H1 (cell line): ENCODE measurements at regions not wholly inside any gene's neighbourhood (a gene's known extent, or its start where the extent isn't known, plus 50 kb on each side); places are given as distances from the start of the nearest gene placed in this dataset.

Experiments used
- CTCF ChIA-PET: fragments of 300-600 bp; sonication (Branson Sonifier 250); formaldehyde crosslinking; loops from one replicate; lab custom pipeline; 2021; ENCODE audit not compliant: partially characterized antibody; lab: Charles Lee
- POLR2A ChIA-PET: fragments of 300-600 bp; sonication (Branson Sonifier 250); formaldehyde crosslinking; loops from one replicate; lab custom pipeline; 2021; ENCODE audit warnings: inconsistent platforms; ENCODE audit not compliant: partially characterized antibody; lab: Charles Lee
- DNase-seq, 2 experiments: peaks; one replicate each; pipeline versions ENCODE4 v3.0.0 to v3.0.0-alpha.2; 2010 to 2022; ENCODE audit warnings: low spot score in 2 of 2, low read depth in 1 of 2, mixed read lengths in 1 of 2
- FAIRE-seq: peaks from 2 replicates; lab custom pipeline; 2011; peaks lifted over from hg19 to GRCh38; lab: Jason Lieb, UNC
- H2AFZ ChIP-seq: 2 replicates; pipeline ENCODE4 v1.8.1; 2012; ENCODE audit warnings: low read length, inconsistent platforms
- H2AK5ac ChIP-seq: 2 replicates; pipeline ENCODE4 v1.6.1; 2013; ENCODE audit warnings: low read depth, low read length
- H2BK120ac ChIP-seq: replicated peaks from 2 replicates; pipeline ENCODE3; 2013; ENCODE audit warnings: low read depth, low read length, inconsistent platforms
- H2BK12ac ChIP-seq: 2 replicates; pipeline ENCODE4 v1.6.1; 2013; ENCODE audit warnings: low read depth, low read length
- H2BK15ac ChIP-seq: 2 replicates; pipeline ENCODE4 v1.6.1; 2013; ENCODE audit warnings: low read length
- H2BK20ac ChIP-seq: 2 replicates; pipeline ENCODE4 v1.6.1; 2013; ENCODE audit warnings: low read length
- H2BK5ac ChIP-seq: 2 replicates; pipeline ENCODE4 v1.6.1; 2013; ENCODE audit warnings: low read depth, low read length
- H3K14ac ChIP-seq: 2 replicates; pipeline ENCODE4 v1.6.1; 2013; ENCODE audit warnings: inconsistent platforms; ENCODE audit not compliant: insufficient read length
- H3K18ac ChIP-seq: 2 replicates; pipeline ENCODE4 v1.6.1; 2013; ENCODE audit warnings: low read length; ENCODE audit errors: extremely low read depth
- H3K23ac ChIP-seq: 2 replicates; pipeline ENCODE4 v1.6.1; 2013; ENCODE audit warnings: inconsistent platforms; ENCODE audit not compliant: insufficient read length
- H3K23me2 ChIP-seq: 2 replicates; pipeline ENCODE4 v1.6.1; 2013; ENCODE audit warnings: low read depth, low read length
- H3K27ac ChIP-seq: 2 replicates; pipeline ENCODE4 v1.6.1; 2011; ENCODE audit warnings: low read depth, low read length, inconsistent platforms
- H3K27me3 ChIP-seq, 4 experiments: replicated peaks in 1 of 4; 1 replicate in 1 of 4; 2 replicates in 3 of 4; pipeline versions ENCODE4 v1.6.1 to v1.8.1; 2011 to 2013; ENCODE audit warnings: low read length in 3 of 4, mild to moderate bottlenecking in 3 of 4, inconsistent platforms in 2 of 4, mixed read lengths in 2 of 4, moderate library complexity in 1 of 4; ENCODE audit not compliant: control insufficient read depth in 3 of 4, insufficient read depth in 3 of 4; ENCODE audit errors: extremely low read depth in 1 of 4
- H3K36me3 ChIP-seq, 4 experiments: 2 replicates each; pipeline versions ENCODE4 v1.6.1 to v1.8.1; 2011 to 2013; ENCODE audit warnings: mild to moderate bottlenecking in 4 of 4, low read length in 3 of 4, moderate library complexity in 2 of 4, control low read depth in 1 of 4, inconsistent platforms in 1 of 4; ENCODE audit not compliant: insufficient read depth in 4 of 4, control insufficient read depth in 2 of 4
- H3K4ac ChIP-seq: replicated peaks from 2 replicates; pipeline ENCODE3; 2013; ENCODE audit warnings: low read length, low read depth, mixed read lengths, inconsistent platforms; ENCODE audit not compliant: insufficient read length
- H3K4me1 ChIP-seq, 4 experiments: replicated peaks in 1 of 4; 1 replicate in 1 of 4; 2 replicates in 3 of 4; pipeline versions ENCODE4 v1.6.1 to v1.8.1; 2011 to 2013; ENCODE audit warnings: low read length in 3 of 4, inconsistent platforms in 2 of 4, mixed read lengths in 1 of 4; ENCODE audit not compliant: insufficient read depth in 4 of 4, control insufficient read depth in 3 of 4
- H3K4me2 ChIP-seq, 2 experiments: 2 replicates each; pipeline versions ENCODE4 v1.6.1 to v1.8.1; 2011 to 2013; ENCODE audit warnings: low read depth in 2 of 2, low read length in 2 of 2, control low read depth in 1 of 2, inconsistent platforms in 1 of 2, mild to moderate bottlenecking in 1 of 2; ENCODE audit not compliant: insufficient read depth in 1 of 2
- H3K4me3 ChIP-seq, 4 experiments: fragments of 200-600, 300-600 bp in 1 of 4; sonication (generic), shearing (Covaris generic), sonication (Bioruptor Twin) in 1 of 4; 2 replicates each; pipeline versions ENCODE4 v1.5.1 to v1.8.1; 2011 to 2016; ENCODE audit warnings: low read length in 4 of 4, low read depth in 3 of 4, control low read depth in 2 of 4, inconsistent platforms in 2 of 4, mild to moderate bottlenecking in 2 of 4, mixed read lengths in 1 of 4, moderate library complexity in 1 of 4; ENCODE audit not compliant: insufficient read depth in 2 of 4; ENCODE audit errors: extremely low read depth in 1 of 4
- H3K56ac ChIP-seq: replicated peaks from 2 replicates; pipeline ENCODE3; 2013; ENCODE audit warnings: low read depth, mild to moderate bottlenecking, mixed read lengths, low read length, inconsistent platforms; ENCODE audit not compliant: insufficient read length
- H3K79me1 ChIP-seq: 2 replicates; pipeline ENCODE4 v1.6.1; 2013; ENCODE audit warnings: low read depth, low read length, control low read depth
- H3K79me2 ChIP-seq, 2 experiments: 2 replicates each; pipeline versions ENCODE4 v1.6.1 to v1.8.1; 2012 to 2013; ENCODE audit warnings: low read length in 2 of 2, mild to moderate bottlenecking in 2 of 2, inconsistent platforms in 1 of 2; ENCODE audit not compliant: insufficient read depth in 2 of 2, control insufficient read depth in 1 of 2
- H3K9ac ChIP-seq, 4 experiments: replicated peaks in 1 of 4; 1 replicate in 1 of 4; 2 replicates in 3 of 4; pipeline versions ENCODE4 v1.6.1 to v1.8.1; 2011 to 2013; ENCODE audit warnings: low read depth in 3 of 4, low read length in 3 of 4, control low read depth in 2 of 4, mild to moderate bottlenecking in 2 of 4, moderate library complexity in 2 of 4, inconsistent platforms in 1 of 4; ENCODE audit errors: extremely low read depth in 1 of 4
- H3K9me3 ChIP-seq, 2 experiments: 2 replicates each; pipeline versions ENCODE4 v1.6.1 to v1.8.1; 2012 to 2013; ENCODE audit warnings: mild to moderate bottlenecking in 2 of 2, moderate library complexity in 2 of 2, control low read depth in 1 of 2, inconsistent platforms in 1 of 2, low read depth in 1 of 2, low read length in 1 of 2, mixed read lengths in 1 of 2; ENCODE audit not compliant: insufficient read depth in 2 of 2
- H4K20me1 ChIP-seq, 2 experiments: replicated peaks in 1 of 2; 2 replicates each; pipeline versions ENCODE3 to v1.8.1; 2011 to 2013; ENCODE audit warnings: inconsistent platforms in 2 of 2, low read length in 2 of 2, mild to moderate bottlenecking in 1 of 2; ENCODE audit not compliant: insufficient read depth in 2 of 2, control insufficient read depth in 1 of 2
- H4K5ac ChIP-seq: 2 replicates; pipeline ENCODE4 v1.6.1; 2013; ENCODE audit warnings: low read length, low read depth, mixed read lengths, inconsistent platforms; ENCODE audit not compliant: insufficient read length
- H4K8ac ChIP-seq: 2 replicates; pipeline ENCODE4 v1.8.0; 2013; ENCODE audit warnings: mild to moderate bottlenecking, moderate library complexity, low read length, inconsistent platforms; ENCODE audit not compliant: insufficient read depth; ENCODE audit errors: extremely low read depth
- H4K91ac ChIP-seq: replicated peaks from 2 replicates; pipeline ENCODE3; 2013; ENCODE audit warnings: low read length, mixed read lengths, inconsistent platforms; ENCODE audit not compliant: insufficient read length
- CEBPB ChIP-seq: IDR thresholded peaks from 2 replicates; pipeline ENCODE4 v1.6.1; 2012; ENCODE audit warnings: low read depth, low read length
- EP300 ChIP-seq, 2 experiments: IDR thresholded peaks; 1 replicate in 1 of 2; 2 replicates in 1 of 2; pipeline ENCODE4 v1.6.1; 2011 to 2012; ENCODE audit warnings: low read depth in 2 of 2, low read length in 2 of 2, mild to moderate bottlenecking in 2 of 2, borderline replicate concordance in 1 of 2, inconsistent platforms in 1 of 2, moderate library complexity in 1 of 2
- KDM5A ChIP-seq: fragments of 200-600 bp; IDR thresholded peaks from 2 replicates; pipeline ENCODE4 v1.7.1; 2012; ENCODE audit warnings: mild to moderate bottlenecking, low read length, inconsistent platforms, mixed read lengths
- WGBS, 2 experiments: shearing (Covaris generic) in 1 of 2; methylation state at CpG; one replicate each; pipeline versions ENCODE4 v1.1.6 to v1.1.7; 2013 to 2015; ENCODE audit warnings: low lambda C conversion rate in 2 of 2, mixed read lengths in 2 of 2, inconsistent platforms in 1 of 2, low coverage in 1 of 2, missing lambda C conversion rate in 1 of 2; ENCODE audit not compliant: insufficient replicate concordance in 2 of 2, insufficient coverage in 1 of 2, insufficient read length in 1 of 2; ENCODE audit errors: extremely low coverage in 1 of 2, missing lambda C conversion rate in 1 of 2; 5-methylcytosine and 5-hydroxymethylcytosine counted together
- TF ChIP-seq, protein P1 (sequence below): IDR thresholded peaks from 2 replicates; pipeline ENCODE4 v1.6.1; 2012; ENCODE audit warnings: low read length, inconsistent platforms
- TF ChIP-seq, protein P2 (sequence below): IDR thresholded peaks from 2 replicates; pipeline ENCODE4 v1.6.1; 2012; ENCODE audit warnings: inconsistent platforms

DNA sequence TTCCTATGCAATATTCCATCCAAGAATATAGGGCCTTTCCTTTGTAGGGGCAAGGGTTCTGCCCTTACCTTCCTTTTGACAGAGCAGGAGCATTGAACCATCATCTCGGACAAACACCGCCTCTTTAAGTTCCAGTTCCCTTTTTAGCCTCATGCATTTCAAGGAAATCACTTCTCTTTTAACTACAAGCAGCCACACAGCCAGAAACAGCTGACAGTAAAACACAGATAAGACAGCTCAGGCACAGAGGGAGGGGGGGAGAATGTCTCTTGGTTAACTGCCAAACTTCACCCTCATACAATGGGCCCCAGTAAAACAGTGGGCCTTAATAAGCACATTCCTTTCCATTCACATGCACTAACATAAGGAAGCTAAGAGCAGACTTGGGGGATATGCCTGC, 648.3 kb downstream of the GABRG1 start:
- no peak overlapping the region for H3K18ac ChIP-seq
- H3K79me2 ChIP-seq: no peaks in the 10 kb centered on the region
- no peak overlapping the region for H4K5ac ChIP-seq
- peaks cover 0 to 4% (median 0%) of the 10 kb centered on the region in 4 experiments; a peak in 1 of 8 replicates for H3K36me3 ChIP-seq
- DNase-seq (no peak), FAIRE-seq (no peak)
- peaks cover 11 to 21% of the 10 kb centered on the region in 2 experiments; a peak in 3 of 4 replicates for H3K9me3 ChIP-seq
- H4K91ac ChIP-seq: no peak overlapping the region
- H2BK5ac ChIP-seq: no peak overlapping the region
- H3K4me3 ChIP-seq: no peak overlapping the region
- no peak overlapping the region for H3K14ac ChIP-seq
- H2BK15ac ChIP-seq: no peak overlapping the region
- no peak overlapping the region for H3K4ac ChIP-seq
- no peak overlapping the region for H2AK5ac ChIP-seq
- H3K79me1 ChIP-seq: no peaks in the 10 kb centered on the region
- POLR2A ChIA-PET: no interaction called here
- H4K20me1 ChIP-seq: no peaks in the 10 kb centered on the region
- no peak overlapping the region for H3K23ac ChIP-seq
- no peak overlapping the region for H3K27ac ChIP-seq
- H3K4me1 ChIP-seq: no peaks in the 10 kb centered on the region
- no peaks in the 10 kb centered on the region for H3K23me2 ChIP-seq
- no peak overlapping the region for H3K56ac ChIP-seq
- no peak overlapping the region for H2BK20ac ChIP-seq
- no peak overlapping the region for H2BK12ac ChIP-seq
- no peak overlapping the region for H3K4me2 ChIP-seq
- H4K8ac ChIP-seq: no peak overlapping the region
- H2AFZ ChIP-seq: no peak overlapping the region
- TF ChIP-seq, protein P1, sequence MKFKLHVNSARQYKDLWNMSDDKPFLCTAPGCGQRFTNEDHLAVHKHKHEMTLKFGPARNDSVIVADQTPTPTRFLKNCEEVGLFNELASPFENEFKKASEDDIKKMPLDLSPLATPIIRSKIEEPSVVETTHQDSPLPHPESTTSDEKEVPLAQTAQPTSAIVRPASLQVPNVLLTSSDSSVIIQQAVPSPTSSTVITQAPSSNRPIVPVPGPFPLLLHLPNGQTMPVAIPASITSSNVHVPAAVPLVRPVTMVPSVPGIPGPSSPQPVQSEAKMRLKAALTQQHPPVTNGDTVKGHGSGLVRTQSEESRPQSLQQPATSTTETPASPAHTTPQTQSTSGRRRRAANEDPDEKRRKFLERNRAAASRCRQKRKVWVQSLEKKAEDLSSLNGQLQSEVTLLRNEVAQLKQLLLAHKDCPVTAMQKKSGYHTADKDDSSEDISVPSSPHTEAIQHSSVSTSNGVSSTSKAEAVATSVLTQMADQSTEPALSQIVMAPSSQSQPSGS: no peak
- TF ChIP-seq CEBPB (no peak), EP300 (IDR thresholded peaks at IDR 0.05; ENCODE audit: borderline replicate concordance in 1 of 2, low read depth in 2 of 2, low read length in 2 of 2) (no peak), KDM5A (no peak)
- TF ChIP-seq, protein P2, sequence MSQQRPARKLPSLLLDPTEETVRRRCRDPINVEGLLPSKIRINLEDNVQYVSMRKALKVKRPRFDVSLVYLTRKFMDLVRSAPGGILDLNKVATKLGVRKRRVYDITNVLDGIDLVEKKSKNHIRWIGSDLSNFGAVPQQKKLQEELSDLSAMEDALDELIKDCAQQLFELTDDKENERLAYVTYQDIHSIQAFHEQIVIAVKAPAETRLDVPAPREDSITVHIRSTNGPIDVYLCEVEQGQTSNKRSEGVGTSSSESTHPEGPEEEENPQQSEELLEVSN: no peak
- CTCF ChIA-PET: no interaction called here
- 96% methylated on average over 2 of the region's 2 CpGs; no CpG with 5 or more reads in 1 of the 2 experiments for WGBS, 2 experiments
- no peak overlapping the region for H3K9ac ChIP-seq
- H2BK120ac ChIP-seq: no peak overlapping the region
- no peaks in the 10 kb centered on the region for H3K27me3 ChIP-seq
